SJSA1 (cell line): ENCODE measurements at regions not wholly inside any gene's neighbourhood (a gene's known extent, or its start where the extent isn't known, plus 50 kb on each side); places are given as distances from the start of the nearest gene placed in this dataset.

ENCODE experiments used
- DNase-seq, 2 experiments: peaks; one replicate each; pipeline ENCODE4 v3.0.0-alpha.2; 2015 to 2020; ENCODE audit warnings: low spot score in 2 of 2, low read depth in 1 of 2
- H3K27ac ChIP-seq: fragments of 250-450 bp; sonication (Bioruptor Pico); 2 replicates; pipeline ENCODE4 v1.5.1; 2020; ENCODE audit warnings: mild to moderate bottlenecking, moderate library complexity
- H3K27me3 ChIP-seq: fragments of 250-450 bp; sonication (Bioruptor Pico); replicated peaks from 2 replicates; pipeline ENCODE4 v1.5.1; 2020; ENCODE audit warnings: mild to moderate bottlenecking, moderate library complexity
- H3K36me3 ChIP-seq: fragments of 250-450 bp; sonication (Bioruptor Pico); 2 replicates; pipeline ENCODE4 v1.5.1; 2020; ENCODE audit warnings: mild to moderate bottlenecking
- H3K4me1 ChIP-seq: fragments of 250-450 bp; sonication (Bioruptor Pico); replicated peaks from 2 replicates; pipeline ENCODE4 v1.6.1; 2021; ENCODE audit warnings: mild to moderate bottlenecking
- H3K4me3 ChIP-seq: fragments of 250-450 bp; sonication (Bioruptor Pico); 2 replicates; pipeline ENCODE4 v1.5.1; 2020; ENCODE audit warnings: mild to moderate bottlenecking
- H3K9me3 ChIP-seq: fragments of 250-450 bp; sonication (Bioruptor Pico); replicated peaks from 2 replicates; pipeline ENCODE4 v1.5.1; 2020; ENCODE audit warnings: mild to moderate bottlenecking

DNA sequence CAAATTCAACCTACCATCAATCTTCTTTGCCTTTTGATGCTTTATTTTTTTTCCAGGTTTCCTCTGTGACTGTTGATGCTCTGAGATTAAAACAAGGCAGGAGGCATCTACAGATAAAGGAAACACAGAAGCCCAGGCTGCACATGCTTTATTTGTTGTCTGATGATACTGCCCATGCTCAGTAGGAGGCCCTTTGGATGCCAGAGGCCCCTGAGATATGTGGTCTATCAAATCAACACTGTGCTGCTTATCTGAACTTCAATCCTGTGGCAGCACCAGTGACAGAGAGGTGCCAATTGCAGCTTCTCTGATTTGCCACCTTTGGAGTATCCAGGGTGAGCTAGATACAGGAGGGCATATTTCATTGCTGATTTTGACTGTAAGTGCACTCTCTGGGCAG lies 571.3 kb upstream of the TBX3 start:
- Histone ChIP-seq H3K36me3 (no peaks in the 10 kb centered on the region), H3K9me3 (no peaks in the 10 kb centered on the region), H3K27ac (no peak overlapping the region), H3K27me3 (no peaks in the 10 kb centered on the region), H3K4me1 (no peaks in the 10 kb centered on the region), H3K4me3 (no peak overlapping the region)
- DNase-seq: no peak

DNA sequence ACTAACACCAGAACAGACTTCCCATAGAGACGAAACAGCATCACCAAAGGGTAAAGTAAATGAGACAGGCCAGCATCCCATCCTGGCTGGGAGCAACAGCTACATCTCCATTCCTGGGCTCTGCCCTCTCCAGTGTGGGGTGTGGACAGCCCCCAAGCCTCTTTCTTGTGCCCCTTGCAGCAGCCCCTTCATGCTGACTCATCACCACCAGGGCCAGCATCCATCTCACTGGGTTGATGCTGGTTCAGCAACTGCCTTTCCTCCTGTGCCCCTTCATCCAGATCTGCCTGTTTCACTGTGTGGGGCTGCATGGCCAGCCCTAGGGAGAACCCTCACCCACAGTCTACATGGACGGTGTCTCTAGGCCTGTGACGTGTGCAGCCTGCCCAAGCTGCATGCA lies 569.1 kb upstream of the TBX3 start:
- H3K27ac ChIP-seq: no peak overlapping the region
- no peaks in the 10 kb centered on the region for H3K36me3 ChIP-seq
- H3K4me3 ChIP-seq: no peak overlapping the region
- no peak for DNase-seq
- H3K9me3 ChIP-seq: no peaks in the 10 kb centered on the region
- no peaks in the 10 kb centered on the region for H3K4me1 ChIP-seq
- no peaks in the 10 kb centered on the region for H3K27me3 ChIP-seq

DNA sequence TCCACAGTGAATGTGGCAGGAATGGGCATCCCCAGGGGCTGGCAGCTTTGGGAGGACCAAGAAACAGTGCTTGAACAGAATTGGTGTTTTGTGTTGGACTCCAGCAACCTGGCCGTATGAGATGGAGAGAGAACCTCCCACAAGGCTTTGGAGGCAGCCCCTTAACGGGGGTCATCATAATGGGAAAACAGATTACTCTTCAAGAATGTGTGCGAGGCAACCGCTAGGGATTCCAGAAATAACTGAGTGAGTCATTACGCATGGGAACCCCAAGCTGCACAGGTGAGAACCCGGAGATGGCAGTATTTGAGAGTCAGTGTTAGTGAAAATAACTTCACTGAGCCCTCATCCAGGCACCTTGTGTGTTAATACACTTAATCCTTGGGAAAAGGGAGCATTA lies 567.8 kb upstream of the TBX3 start:
- no peaks in the 10 kb centered on the region for H3K4me1 ChIP-seq
- H3K9me3 ChIP-seq: no peaks in the 10 kb centered on the region
- H3K36me3 ChIP-seq: no peaks in the 10 kb centered on the region
- H3K4me3 ChIP-seq: no peak overlapping the region
- DNase-seq: no peak
- no peak overlapping the region for H3K27ac ChIP-seq
- no peaks in the 10 kb centered on the region for H3K27me3 ChIP-seq

DNA sequence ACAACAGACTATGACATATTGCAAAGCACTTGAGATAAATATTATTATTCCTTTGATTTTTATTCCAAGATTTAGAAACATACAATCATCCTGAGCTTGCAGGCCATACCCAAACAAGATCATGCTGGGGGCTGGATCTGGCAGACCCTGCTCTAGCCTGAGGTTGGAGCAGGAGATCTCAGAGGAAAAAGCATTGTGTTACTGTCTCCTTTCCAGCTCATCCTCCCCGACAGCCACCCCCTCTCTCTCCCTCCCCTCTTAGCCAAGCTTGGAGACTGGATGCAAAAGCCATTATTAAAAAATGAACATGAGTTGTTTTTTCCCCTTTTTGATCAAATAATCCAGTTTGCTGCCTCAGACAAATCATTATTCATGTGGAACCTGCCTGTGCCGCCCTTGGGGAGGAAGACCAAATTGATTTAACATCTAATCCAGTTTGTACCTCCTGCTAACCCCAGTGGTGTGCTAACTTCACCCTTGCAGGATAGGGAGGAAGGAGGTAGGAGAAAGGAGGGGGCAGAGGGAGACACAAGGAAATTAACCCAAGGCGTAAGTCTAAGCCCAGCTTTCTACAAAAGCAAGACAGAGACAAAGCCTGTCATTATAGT lies 565.8 kb upstream of the TBX3 start:
- Histone ChIP-seq H3K36me3 (no peaks in the 10 kb centered on the region), H3K4me1 (no peaks in the 10 kb centered on the region), H3K9me3 (no peaks in the 10 kb centered on the region), H3K27me3 (no peaks in the 10 kb centered on the region), H3K27ac (no peak overlapping the region), H3K4me3 (no peak overlapping the region)
- DNase-seq: no peak

DNA sequence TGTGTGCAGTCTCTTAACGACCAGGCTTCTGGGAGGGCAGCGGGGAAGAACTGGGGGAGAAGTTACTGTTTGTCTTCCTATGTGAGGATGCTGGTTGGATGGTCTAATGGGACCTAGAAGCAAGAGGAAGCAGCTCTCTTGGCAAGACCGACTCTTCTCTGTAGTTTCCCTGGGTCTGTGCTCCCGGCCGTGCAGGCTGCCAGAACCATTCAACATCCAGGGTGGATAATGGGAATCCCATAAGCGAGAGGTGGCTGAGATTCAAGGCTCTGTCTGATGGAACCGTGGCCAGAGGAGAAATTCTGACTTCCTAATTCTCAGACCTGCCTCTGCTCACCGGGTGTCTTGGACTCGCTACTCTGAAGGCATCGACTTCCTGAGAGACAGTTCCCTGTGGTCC lies 561.0 kb upstream of the TBX3 start:
- Histone ChIP-seq H3K36me3 (no peaks in the 10 kb centered on the region), H3K27me3 (no peaks in the 10 kb centered on the region), H3K27ac (no peak overlapping the region), H3K9me3 (no peaks in the 10 kb centered on the region), H3K4me1 (no peaks in the 10 kb centered on the region), H3K4me3 (no peak overlapping the region)
- no peak for DNase-seq

DNA sequence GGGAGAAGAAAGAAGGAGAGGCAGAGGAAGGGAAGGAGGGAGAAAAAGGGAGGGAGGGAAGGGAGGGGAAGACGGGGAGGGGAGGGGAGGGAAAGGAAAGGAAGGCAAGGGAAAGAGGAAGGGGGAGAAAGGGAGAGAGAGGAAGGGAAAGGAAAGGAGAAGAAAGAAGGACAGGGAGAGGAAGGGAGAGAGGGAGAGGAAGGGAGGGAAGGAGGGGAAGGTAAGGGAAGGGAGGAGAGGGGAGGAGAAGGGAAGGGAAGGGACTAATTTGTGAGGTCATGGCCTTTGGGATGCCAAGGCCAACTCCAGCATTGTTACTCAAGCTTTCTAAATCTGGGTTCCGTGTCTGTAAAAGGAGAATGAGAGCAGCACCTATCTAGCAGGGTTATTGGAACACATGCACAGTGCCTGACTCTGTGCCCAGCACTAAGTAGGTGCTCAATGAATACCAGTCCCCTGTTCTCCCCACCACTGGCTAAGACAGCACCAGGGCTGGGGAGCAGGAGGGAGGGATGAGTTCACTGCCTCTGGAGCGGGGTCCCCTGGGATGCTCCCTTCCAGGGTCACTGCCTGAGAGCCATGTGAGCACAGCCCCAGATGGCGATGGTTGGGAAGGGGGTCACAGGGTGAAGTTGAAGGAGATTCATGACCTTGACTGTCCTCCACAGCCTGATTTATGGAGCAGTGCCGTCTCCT lies 560.1 kb upstream of the TBX3 start:
- no peak overlapping the region for H3K27ac ChIP-seq
- H3K4me1 ChIP-seq: no peaks in the 10 kb centered on the region
- no peak overlapping the region for H3K4me3 ChIP-seq
- no peaks in the 10 kb centered on the region for H3K27me3 ChIP-seq
- no peak for DNase-seq
- no peaks in the 10 kb centered on the region for H3K9me3 ChIP-seq
- no peaks in the 10 kb centered on the region for H3K36me3 ChIP-seq

DNA sequence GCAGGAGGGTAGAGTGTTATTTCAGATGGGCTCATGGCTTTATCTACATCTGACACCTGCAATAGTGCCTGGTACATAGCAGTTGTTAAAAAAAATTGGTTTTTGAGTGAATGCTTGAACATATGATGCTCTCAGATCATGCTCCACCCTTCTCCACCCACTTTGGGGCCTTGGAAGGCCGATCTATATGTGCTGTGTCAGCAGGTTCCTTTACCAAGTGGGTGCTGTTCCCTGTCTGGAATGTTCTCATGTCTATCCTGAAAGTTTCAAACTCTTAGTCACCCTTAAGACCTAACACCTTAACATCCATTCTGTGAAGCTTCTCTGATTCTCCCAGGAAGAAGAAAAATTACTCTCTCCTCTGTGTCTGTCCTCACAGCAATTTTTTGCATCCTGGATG lies 556.3 kb upstream of the TBX3 start:
- Histone ChIP-seq H3K27me3 (no peaks in the 10 kb centered on the region), H3K4me3 (no peak overlapping the region), H3K27ac (no peak overlapping the region), H3K4me1 (no peaks in the 10 kb centered on the region), H3K36me3 (no peaks in the 10 kb centered on the region), H3K9me3 (no peaks in the 10 kb centered on the region)
- no peak for DNase-seq

DNA sequence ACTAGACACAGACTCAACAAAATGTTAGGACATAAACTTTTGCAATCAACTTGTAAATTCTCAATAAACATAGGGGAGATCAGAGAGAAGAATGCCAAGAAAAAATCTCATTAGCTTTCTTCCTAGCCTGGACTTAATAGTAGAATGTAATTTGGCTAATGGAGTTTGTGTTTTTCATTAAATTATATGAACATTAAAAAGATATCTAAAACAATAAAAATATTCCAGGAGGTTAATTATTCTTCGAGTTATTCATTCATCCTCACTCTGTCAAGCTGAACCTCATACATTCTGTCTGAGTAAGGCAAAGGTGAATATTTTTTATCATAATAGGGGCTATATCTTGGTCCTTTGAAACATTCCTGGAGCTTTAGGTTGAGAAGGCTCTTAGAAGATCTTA lies 551.9 kb upstream of the TBX3 start:
- no peak for DNase-seq
- Histone ChIP-seq H3K9me3 (no peaks in the 10 kb centered on the region), H3K27ac (no peak overlapping the region)

DNA sequence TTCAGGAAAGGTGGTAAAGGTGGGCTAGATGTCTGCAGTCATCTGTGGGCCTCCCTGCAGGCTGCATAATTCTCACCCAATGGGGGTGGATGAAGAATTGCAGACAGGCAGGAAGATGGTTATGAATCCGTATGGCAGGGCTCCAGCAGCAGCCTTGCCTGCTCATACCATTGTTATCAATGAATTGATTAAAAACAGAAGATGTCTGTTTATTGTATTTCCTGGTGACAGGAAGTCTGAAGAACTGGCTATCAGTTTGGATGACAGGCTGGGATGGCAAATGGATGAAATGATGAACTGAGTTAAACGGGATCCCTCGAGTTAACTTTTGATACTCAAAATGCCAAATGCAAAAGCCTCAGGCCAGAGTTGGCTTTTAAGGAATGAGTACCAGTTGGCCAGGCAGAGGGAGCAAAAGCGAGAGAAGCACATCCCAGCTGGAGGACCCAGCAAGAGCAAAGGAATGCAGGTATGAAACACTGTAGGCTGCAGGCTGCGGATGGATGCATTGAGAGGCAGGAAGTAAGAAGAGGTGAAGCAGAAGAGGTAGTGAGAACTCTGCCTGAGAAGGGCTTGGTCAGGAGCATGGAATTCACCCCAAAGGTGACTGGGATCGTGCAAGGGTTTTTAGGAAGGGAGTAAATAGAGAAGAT lies 550.0 kb upstream of the TBX3 start:
- H3K36me3 ChIP-seq: no peaks in the 10 kb centered on the region
- no peaks in the 10 kb centered on the region for H3K27me3 ChIP-seq
- H3K9me3 ChIP-seq: no peaks in the 10 kb centered on the region
- no peak overlapping the region for H3K4me3 ChIP-seq
- peaks cover 6% of the 10 kb centered on the region for H3K4me1 ChIP-seq
- no peak for DNase-seq
- no peak overlapping the region for H3K27ac ChIP-seq

More for the DNA sequence above, 551.9 kb upstream of the TBX3 start:
- peaks cover 6% of the 10 kb centered on the region for H3K4me1 ChIP-seq
- H3K4me3 ChIP-seq: no peak overlapping the region
- no peaks in the 10 kb centered on the region for H3K36me3 ChIP-seq
- H3K27me3 ChIP-seq: no peaks in the 10 kb centered on the region

DNA sequence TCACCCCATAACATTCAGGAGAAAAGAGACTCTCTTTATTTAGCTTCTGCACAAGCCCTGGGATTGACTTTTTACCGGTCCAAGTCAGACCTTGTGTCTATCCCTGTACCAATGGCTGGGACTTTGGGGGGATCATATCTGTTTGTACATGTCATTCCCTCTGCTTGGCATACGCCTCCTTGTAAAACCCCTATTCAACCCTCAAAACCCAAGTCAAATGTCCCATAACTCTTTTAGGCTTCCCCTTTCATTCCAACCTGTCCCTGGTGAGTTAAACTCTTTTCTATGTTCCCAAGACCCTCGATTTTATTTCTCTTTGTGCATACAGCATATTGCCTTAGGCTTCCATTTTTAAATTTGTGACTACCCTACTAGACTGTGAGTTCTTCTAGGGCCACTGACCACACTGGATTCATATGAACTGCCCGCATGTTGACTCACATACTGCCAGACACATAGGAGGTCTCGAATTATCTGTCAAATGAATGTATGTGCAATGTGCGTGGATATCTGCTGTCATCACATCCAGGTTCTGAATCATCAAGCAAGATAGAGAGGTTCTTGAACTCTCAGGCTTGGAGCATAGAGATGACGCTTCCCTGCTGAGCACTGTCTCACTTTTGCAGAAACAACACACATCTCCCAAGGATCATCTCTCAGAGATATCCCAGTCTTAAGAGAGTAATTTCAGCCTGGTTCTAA lies 548.6 kb upstream of the TBX3 start:
- no peaks in the 10 kb centered on the region for H3K27me3 ChIP-seq
- H3K9me3 ChIP-seq: no peaks in the 10 kb centered on the region
- H3K4me3 ChIP-seq: no peak overlapping the region
- H3K4me1 ChIP-seq: peaks cover 10% of the 10 kb centered on the region
- H3K27ac ChIP-seq: no peak overlapping the region
- H3K36me3 ChIP-seq: no peaks in the 10 kb centered on the region
- peak in 1 of 2 experiments; percentile 6 for DNase-seq

DNA sequence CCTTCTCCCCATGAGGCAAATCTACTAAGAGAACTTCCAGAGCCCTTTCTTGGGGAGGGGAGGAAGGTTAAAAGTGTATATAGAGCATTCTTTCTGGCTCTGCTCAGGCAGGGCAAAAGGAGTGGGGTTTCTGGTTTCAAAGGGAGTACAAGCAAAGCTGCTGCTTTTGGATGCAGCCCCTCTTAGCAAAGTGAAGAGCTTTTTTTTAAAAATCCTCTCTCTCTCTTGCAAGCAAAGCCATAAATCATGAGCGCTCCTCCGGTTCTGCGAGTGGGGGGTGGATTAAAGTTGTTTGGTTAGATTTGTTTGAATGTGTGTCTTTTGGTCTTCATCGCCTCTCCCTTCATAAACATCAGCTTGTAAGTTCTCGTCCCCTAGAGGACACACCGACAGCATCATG lies 546.6 kb upstream of the TBX3 start:
- Histone ChIP-seq H3K27me3 (no peaks in the 10 kb centered on the region), H3K9me3 (no peaks in the 10 kb centered on the region), H3K4me3 (no peak overlapping the region), H3K4me1 (peaks cover 22% of the 10 kb centered on the region), H3K27ac (no peak overlapping the region), H3K36me3 (no peaks in the 10 kb centered on the region)
- DNase-seq: no peak

DNA sequence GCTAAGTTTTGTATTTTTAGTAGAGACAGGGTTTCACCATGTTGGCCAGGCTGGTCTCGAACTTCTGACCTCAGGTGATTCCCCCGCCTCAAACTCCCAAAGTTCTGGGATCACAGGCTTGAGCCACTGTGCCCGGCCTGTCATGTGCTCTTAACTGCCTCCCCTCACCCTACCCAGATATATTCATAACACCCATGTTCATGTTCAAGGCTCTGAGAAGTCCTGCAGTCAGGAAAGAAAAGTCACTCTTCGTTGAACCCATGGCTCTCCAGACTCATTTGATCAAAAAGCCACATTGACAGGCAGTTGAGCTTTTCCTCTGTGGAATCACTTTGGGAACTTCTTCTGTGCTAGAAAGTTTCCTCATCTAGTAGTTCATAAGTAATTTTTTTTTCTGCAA lies 545.5 kb upstream of the TBX3 start:
- no peaks in the 10 kb centered on the region for H3K9me3 ChIP-seq
- H3K36me3 ChIP-seq: no peaks in the 10 kb centered on the region
- no peaks in the 10 kb centered on the region for H3K27me3 ChIP-seq
- H3K27ac ChIP-seq: no peak overlapping the region
- H3K4me3 ChIP-seq: no peak overlapping the region
- peaks cover 26% of the 10 kb centered on the region for H3K4me1 ChIP-seq
- no peak for DNase-seq

DNA sequence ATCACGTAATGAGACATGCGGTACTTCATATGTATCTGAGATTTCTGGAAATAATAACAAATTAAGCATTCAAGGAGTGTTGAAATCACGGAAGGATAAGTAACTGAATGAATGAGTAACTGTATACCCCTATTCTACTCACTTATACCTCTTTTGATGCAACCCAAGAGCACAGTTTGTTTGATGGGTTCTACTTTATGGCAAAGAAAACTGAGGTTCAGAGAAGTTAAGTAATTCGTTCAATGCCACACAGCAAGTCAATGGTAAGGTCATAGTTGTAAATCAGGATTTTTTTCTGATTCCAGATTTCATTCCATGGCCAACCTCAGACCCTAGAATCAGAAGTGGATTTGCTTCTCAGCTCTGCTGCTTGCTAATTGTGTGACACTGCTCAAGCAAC lies 544.5 kb upstream of the TBX3 start:
- Histone ChIP-seq H3K4me1 (peaks cover 37% of the 10 kb centered on the region), H3K27ac (no peak overlapping the region), H3K27me3 (no peaks in the 10 kb centered on the region), H3K9me3 (no peaks in the 10 kb centered on the region), H3K4me3 (no peak overlapping the region), H3K36me3 (no peaks in the 10 kb centered on the region)
- no peak for DNase-seq

DNA sequence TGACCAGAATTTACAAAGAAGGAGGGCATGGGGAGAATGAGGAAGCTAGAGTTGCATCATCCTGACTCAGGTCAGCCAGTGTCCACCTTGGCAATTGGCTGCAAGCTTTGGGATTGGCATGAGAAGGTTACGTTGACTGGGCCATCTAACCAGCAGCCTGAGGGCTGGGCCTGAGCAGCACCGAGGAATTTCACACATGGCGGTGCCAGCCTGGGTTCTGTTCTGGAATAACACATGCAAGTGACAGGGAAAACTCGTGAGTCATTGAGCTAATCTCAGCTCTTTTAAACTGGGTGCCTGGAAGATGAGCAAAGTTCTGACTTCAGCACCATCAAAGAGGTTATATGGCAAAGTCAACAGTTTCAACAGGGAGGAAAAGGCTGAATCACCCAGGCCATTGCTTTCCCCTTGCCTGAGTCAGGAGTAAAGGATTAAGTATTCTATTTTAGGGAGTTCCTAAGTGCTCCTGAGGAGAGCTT lies 543.2 kb upstream of the TBX3 start:
- Histone ChIP-seq H3K4me1 (peaks cover 44% of the 10 kb centered on the region), H3K9me3 (no peaks in the 10 kb centered on the region), H3K27me3 (no peaks in the 10 kb centered on the region), H3K27ac (0 out of 2 replicates have a peak overlapping the region, but pooled peaks have one; percentile 2), H3K36me3 (no peaks in the 10 kb centered on the region), H3K4me3 (no peak overlapping the region)
- DNase-seq: peak; percentile 66 to 71
